GM21528 (cell line): ENCODE measurements at regions not wholly inside any gene's neighbourhood (a gene's known extent, or its start where the extent isn't known, plus 50 kb on each side); places are given as distances from the start of the nearest gene placed in this dataset.

ENCODE experiments used
- ATAC-seq: cut with Tn5 transposase; IDR thresholded peaks from one replicate; pipeline ENCODE4 v1.9.1; 2021; ENCODE audit warnings: mild to moderate bottlenecking, moderate library complexity; ENCODE audit not compliant: unreplicated experiment, low FRiP score

DNA sequence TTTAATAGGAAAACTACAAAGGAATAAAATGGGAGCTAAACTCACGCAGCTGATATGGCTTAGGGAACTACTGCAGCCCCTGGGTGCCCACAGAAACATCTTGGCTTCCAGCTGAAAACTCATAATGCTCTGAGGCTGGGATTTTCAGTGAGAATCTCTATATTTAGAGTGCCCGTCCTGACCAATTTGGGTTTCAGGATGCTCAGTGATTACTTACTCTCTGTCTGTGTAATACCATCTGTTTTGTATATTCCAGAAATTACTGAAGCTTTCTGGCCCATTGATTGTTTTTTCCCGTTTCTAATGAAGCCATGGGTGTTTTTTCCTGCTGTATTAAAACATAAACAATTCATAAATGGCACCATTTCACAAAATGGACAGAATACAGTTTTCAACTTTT lies 50.6 kb upstream of the ZNF385D start:
- no peak for ATAC-seq

- ATAC-seq, result no peak
Observed at GRCh38 chr3:21803604-21804003, 52.6 kb upstream of the ZNF385D start.

DNA sequence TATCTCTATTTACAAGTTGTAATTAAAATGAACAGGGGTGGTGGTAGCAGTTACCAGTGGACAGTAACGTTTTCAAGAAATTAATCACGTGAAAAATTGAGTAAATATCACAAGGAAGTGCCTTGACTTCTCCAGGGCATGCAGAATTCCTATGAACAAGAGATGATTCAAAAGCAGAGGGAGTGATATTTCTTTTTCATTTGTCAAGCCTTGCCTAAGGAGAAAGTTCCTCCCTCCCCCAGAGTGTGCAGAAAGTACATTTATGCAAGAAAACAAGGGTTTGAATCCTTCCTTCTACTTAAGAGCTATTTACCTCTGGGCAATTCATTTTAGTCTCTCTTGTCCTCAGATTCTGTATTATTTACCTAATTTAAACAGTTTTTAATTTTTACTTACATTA lies 53.3 kb upstream of the ZNF385D start:
- ATAC-seq, result no peak

DNA sequence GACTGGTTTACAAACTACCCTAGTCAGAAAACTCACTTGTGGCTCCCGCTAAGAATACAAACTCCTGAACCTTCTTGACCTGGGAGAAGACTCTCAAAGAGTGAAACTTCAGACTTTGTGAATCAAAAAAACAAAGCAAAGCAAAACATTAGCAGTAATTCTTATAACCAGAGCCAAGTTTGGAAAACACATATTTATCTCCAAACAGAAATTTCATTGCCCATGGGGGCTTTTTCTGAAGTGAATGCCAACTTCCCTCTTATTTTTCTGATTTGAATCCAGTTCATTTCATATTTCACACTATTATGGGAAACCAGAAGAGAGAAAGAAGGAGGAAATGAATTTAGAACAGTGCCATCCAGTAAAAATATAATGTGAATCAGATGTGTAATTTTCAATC lies 55.7 kb upstream of the ZNF385D start:
- no peak for ATAC-seq

DNA sequence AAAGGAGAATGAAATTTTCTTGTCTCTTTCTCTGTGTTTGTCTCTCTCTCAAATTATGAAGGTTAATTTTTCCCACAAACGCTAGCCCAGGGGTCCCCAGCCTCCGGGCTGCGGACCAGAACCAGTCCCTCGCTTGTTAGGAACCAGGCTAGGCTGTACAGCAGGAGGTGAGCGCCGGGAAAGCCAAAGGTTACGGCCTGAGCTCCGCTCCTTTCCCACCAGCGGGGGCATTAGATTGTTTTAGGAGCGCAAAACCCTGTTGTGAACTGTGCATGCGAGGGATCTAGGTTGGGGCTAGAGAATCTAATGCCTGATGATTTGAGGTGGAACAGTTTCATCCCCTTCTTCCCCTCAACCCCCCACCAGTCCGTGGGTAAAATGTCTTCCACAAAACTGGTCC lies 74.7 kb upstream of the ZNF385D start:
- no peak for ATAC-seq

GRCh38 chr3:21826416-21826815 lies 75.4 kb upstream of the ZNF385D start:
- no peak for ATAC-seq

DNA sequence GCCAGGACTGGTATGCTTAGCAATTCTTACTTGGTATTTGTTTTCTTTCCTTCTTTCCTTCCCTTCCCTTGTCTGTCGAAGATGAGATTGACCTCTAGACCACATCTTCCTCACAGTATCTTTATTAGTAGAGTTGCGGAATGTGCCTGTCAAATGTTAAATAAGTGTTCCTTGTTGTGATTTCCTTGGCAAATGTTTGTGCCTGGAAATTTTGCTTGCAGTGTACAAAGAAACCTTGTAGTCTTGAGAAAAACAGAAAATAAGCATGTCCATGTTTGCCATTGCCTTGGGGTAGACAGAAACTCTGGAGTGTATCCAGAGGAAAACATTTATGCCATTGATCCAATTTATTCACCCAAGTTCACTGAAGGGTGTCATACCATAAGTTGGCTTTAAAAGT lies 79.5 kb upstream of the ZNF385D start:
- ATAC-seq, result no peak

- no peak for ATAC-seq
Observed at GRCh38 chr3:21835264-21835663, 84.3 kb upstream of the ZNF385D start.

- ATAC-seq, result no peak
Observed at GRCh38 chr3:21836227-21836626, 85.2 kb upstream of the ZNF385D start.

DNA sequence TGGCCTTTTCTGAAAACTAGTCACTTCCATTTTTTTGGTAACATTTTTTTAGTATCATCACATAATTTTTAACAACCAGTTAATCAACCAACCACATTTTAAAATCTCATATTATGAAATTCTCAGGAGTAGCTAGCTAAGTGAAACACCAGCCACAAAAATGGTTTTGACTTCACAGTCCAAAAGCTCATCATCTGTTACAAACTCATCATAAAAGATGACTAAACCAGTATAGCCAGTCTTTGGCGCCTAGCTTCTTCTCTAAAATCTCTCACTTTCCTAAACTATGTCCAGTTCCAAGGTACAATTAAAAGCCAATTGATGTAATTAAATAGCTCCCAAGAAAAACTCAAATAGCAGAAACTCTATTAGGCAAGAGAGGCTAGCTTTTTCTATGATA lies 88.2 kb upstream of the ZNF385D start:
- ATAC-seq, result no peak

DNA sequence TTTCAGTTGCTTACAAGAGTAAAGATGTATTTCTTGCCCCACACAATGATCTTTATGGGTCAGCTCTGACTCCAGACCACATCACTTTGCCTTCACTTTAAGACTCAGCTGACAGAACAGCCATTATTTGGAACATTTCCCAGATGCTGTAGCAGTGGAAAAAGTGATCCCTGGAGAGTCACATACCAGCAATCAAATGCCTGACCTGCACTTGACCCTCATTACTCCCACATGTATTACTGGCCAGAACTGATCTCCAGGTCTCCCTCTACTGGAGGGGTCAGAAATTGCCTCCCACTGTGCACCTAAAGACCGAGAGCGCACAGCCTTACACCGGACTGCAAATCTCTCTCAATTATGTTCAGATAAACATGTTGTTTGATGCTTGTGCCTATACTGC lies 88.6 kb upstream of the ZNF385D start:
- ATAC-seq, result no peak

DNA sequence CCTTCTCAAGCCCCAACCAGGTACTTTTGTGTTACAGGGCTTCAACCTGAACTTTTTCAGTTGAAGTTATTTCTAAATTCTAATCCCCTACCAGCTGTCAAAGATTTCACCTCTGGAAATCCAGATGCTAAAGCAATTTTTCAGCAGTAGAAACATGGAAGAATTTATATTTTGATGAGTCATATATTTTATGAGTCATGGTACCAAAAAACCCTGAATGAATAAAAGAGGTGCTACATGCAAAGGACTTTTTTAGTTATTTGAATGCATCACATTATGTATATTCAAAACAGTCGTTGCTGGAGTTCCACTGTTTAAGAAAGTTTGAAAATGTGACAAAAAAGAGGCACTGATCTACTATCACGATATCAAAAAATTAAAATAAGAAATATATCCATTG lies 96.0 kb upstream of the ZNF385D start:
- no peak for ATAC-seq

GRCh38 chr3:21859124-21860081 lies 108.4 kb upstream of the ZNF385D start:
- ATAC-seq, result no peak

- no peak for ATAC-seq
Observed at GRCh38 chr3:21860082-21860475, 109.1 kb upstream of the ZNF385D start.

DNA sequence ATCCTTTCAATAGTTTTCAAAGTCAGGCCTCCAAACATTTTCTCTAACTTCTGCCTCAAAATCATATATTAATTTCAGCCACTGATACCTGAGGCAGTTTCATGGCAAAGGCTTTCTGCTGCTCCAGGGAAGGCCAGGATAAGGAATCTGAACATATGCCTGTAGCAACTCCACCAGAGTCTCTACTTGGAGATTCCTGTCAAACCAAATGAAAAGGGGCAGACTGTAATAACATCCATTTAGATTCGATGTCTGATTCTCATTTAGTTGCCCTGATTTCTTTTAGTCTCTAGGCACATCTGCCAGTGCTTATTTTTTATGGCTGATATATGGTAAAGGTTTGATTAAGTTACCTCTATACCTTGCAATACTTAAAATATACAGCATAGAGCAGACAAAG lies 109.6 kb upstream of the ZNF385D start:
- ATAC-seq, result no peak

DNA sequence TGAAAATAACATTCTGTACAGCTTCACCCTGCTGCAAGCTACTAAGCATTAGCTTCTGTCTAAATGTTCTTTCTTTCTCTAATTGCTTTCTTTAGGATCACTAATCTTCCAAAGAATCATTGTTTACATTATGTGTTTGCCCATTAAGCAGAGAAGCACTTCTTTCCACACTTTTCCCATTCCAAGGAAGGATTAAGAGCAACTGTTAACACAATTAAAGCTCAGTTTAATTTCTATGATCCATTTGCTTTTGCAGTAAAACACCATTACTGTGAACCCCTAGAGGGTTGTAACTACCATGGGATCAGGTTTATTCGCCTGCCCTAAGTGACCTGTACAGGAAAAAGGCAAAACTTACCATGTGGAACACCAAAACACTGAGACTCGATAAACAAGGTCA lies 125.8 kb upstream of the ZNF385D start:
- ATAC-seq, result no peak

GRCh38 chr3:21877214-21877754 lies 126.3 kb upstream of the ZNF385D start:
- no peak for ATAC-seq

DNA sequence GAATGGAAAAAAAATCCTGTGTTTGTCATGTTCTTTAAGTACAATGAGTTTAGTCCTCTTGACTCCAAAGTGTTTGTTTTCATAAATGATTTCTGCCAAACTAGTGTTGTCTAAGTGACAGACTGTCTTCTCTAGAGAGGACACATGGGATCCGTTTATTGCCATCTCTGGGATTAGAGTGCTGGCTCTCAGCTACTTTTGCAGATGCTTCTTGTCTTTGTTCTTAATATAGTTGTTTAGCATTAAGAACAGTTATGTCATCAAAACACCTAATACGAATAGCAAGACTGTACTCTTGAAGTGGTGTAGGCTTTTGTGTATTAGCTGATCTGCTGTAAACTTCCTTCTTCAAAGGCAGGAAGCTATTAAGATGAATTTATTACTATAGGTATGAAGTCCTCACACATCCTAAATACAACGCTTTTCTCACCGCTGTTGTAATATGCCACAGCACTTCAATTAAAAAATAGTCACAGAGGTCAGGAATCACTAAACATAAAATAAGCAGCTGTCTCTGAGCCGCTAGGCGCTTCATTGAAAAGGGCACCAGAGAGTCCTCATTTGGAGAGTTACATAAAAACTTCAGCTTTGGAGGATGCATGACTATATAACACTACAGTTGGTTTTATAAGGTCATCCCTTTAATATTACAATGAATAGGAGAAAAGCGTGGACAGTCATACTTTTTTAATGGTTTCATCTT lies 128.3 kb upstream of the ZNF385D start:
- no peak for ATAC-seq

DNA sequence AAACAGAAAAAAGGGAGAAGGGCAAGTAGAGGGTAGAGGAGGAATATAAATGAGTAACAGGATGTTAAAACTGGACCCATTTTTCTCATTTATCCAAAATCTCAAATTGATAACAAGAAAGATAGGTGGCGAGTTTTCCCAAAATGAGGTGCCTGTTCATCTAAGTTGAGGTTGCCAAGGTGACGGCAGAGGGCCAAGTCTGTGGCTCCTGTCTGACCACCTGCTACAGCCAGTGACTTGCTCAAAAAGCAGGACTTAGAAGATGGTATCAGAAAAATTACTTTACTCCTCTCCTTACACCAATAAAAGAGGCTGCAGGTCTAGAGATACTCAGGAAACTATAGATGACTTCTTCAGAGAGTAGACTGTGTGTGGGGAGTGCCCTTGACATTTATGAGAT lies 137.6 kb upstream of the ZNF385D start:
- ATAC-seq, result no peak

DNA sequence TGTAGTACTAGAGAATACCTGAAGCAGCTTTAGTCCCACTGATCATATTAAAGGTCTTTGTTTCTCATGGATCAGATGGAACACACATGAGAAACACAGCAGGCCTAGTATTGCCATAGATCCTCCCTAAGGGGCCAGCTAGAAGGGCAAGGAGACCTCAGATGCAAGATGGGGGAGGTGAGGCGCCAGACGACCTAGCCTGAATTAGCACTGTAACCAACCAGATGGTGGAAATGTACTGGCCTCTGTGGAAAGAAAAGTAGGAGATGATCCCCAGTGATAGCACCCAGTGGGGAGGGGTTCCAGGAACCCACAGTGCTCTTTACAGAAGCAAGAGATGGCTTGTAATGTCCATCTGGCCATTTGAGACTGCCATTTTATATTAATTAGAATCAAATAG lies 138.2 kb upstream of the ZNF385D start:
- ATAC-seq, result no peak

GRCh38 chr3:21892104-21892503 lies 141.1 kb upstream of the ZNF385D start:
- no peak for ATAC-seq

DNA sequence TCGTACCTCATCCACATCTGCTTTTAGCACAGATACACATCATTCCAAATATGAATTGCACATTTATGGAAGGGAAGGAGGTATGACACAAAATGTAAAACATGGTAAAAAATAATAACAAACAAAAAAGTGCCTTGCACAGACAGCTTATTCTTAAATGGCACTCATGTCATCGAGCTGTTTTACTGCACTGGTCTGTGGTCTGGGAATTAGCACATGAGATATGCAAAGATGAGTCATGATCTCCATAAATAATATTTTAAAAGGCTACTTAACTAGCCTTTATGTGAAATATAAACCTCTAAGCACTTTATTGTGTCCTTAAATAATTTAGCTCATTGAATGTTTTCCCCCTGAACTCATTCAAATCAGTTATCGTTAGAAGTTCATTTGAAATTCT lies 142.2 kb upstream of the ZNF385D start:
- ATAC-seq, result no peak
